ENCODE measurements at regions not wholly inside any gene's neighbourhood (a gene's known extent, or its start where the extent isn't known, plus 50 kb on each side); places are given as distances from the start of the nearest gene placed in this dataset.
"Not testable (repeated sequence)": the region's sequence is repeated elsewhere in the genome, so short reads cannot be mapped to it uniquely, and the experiment has no call there.

- peak; percentile 95 for DNase-seq (ENCODE audit: low read depth)
These were observed 155.9 kb upstream of the KLF12 start for GRCh38 chr13:74289861-74290773.

- DNase-seq (ENCODE audit: low read depth), result no peak
These were observed 154.9 kb upstream of the KLF12 start for GRCh38 chr13:74289107-74289506.

- DNase-seq (ENCODE audit: low read depth), result no peak
These were observed 154.2 kb upstream of the KLF12 start for GRCh38 chr13:74288361-74288911.

GRCh38 chr13:74287724-74288169 lies 153.5 kb upstream of the KLF12 start:
- peak; percentile 61 for DNase-seq (ENCODE audit: low read depth)

GRCh38 chr13:74280795-74281490 lies 146.7 kb upstream of the KLF12 start:
- DNase-seq (ENCODE audit: low read depth), result no peak

GRCh38 chr13:74280093-74280794 lies 146.0 kb upstream of the KLF12 start:
- no peak for DNase-seq (ENCODE audit: low read depth)

GRCh38 chr13:74278901-74279300 lies 144.7 kb upstream of the KLF12 start:
- DNase-seq (ENCODE audit: low read depth), result no peak

GRCh38 chr13:74274916-74275315 lies 140.7 kb upstream of the KLF12 start:
- peak; percentile 18 for DNase-seq (ENCODE audit: low read depth)

- DNase-seq (ENCODE audit: low read depth), result no peak
These were observed 139.4 kb upstream of the KLF12 start for GRCh38 chr13:74273581-74273980.

- no peak for DNase-seq (ENCODE audit: low read depth)
These were observed 138.6 kb upstream of the KLF12 start for GRCh38 chr13:74272826-74273225.

- DNase-seq (ENCODE audit: low read depth), result no peak
These were observed 135.8 kb upstream of the KLF12 start for GRCh38 chr13:74270018-74270417.

- no peak for DNase-seq (ENCODE audit: low read depth)
These were observed 132.7 kb upstream of the KLF12 start for GRCh38 chr13:74266861-74267260.

GRCh38 chr13:74266309-74266708 lies 132.1 kb upstream of the KLF12 start:
- DNase-seq (ENCODE audit: low read depth), result no peak

- DNase-seq (ENCODE audit: low read depth), result no peak
These were observed 130.1 kb upstream of the KLF12 start for GRCh38 chr13:74264333-74264732.

GRCh38 chr13:74260420-74260819 lies 126.2 kb upstream of the KLF12 start:
- not testable (repeated sequence) for DNase-seq (ENCODE audit: low read depth)

GRCh38 chr13:74259641-74260040 lies 125.4 kb upstream of the KLF12 start:
- no peak for DNase-seq (ENCODE audit: low read depth)

- no peak for DNase-seq (ENCODE audit: low read depth)
These were observed 124.8 kb upstream of the KLF12 start for GRCh38 chr13:74258961-74259360.

GRCh38 chr13:74256969-74257368 lies 122.8 kb upstream of the KLF12 start:
- no peak for DNase-seq (ENCODE audit: low read depth)

GRCh38 chr13:74253161-74253560 lies 119.0 kb upstream of the KLF12 start:
- DNase-seq (ENCODE audit: low read depth), result no peak

- DNase-seq (ENCODE audit: low read depth), result no peak
These were observed 117.7 kb upstream of the KLF12 start for GRCh38 chr13:74251778-74252519.

GRCh38 chr13:74250738-74251190 lies 116.6 kb upstream of the KLF12 start:
- DNase-seq (ENCODE audit: low read depth), result peak; percentile 47

All from iris pigment epithelial cell (primary cell).